GM10266 (cell line): ENCODE measurements at regions not wholly inside any gene's neighbourhood (a gene's known extent, or its start where the extent isn't known, plus 50 kb on each side); places are given as distances from the start of the nearest gene placed in this dataset.

Experiments used
- DNase-seq: peaks from one replicate; pipeline ENCODE4 v3.0.0; 2012; ENCODE audit errors: extremely low spot score
- CTCF ChIP-seq: IDR thresholded peaks from 2 replicates; pipeline ENCODE4 v1.5.1; 2012; ENCODE audit warnings: mild to moderate bottlenecking, low read depth; ENCODE audit not compliant: control insufficient read depth, insufficient read depth; ENCODE audit errors: missing control alignments

DNA sequence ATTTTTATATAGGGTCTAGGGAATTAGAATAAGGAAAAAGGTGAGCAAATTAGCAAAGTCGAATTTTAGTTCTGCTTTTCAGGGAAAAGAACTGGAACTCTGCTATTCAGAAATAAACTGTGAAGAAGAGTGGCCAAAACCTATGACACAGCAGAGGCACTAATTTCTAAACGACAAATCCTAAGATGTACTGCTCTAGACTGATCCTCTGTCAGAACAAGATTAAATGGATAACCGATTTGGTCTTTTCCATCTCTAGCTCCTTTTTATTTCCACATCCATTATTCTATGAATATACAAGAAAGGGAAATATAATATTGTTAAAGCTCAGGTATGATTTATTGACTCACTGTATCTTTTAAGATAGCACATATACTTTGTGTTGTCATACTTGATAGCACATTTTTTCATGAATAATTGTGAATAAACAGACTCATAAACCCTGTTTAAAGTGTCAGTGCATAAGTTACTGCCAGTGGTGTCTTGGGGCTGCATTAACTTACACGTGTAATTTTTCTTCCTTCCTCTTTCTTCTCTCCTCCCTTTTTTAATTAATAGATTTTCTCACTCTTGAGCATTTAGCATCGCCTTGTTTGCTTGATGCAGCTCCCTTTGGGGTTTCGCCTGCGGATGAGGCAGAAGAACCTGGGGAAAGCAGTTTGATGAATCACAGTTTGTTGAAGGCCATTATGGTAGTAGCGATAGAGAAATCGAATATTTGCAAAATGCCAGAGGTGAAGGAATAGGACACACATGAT is 496.6 kb downstream of the ADGRL2 start:
- DNase-seq, result no peak
- TF ChIP-seq CTCF, result no peak

DNA sequence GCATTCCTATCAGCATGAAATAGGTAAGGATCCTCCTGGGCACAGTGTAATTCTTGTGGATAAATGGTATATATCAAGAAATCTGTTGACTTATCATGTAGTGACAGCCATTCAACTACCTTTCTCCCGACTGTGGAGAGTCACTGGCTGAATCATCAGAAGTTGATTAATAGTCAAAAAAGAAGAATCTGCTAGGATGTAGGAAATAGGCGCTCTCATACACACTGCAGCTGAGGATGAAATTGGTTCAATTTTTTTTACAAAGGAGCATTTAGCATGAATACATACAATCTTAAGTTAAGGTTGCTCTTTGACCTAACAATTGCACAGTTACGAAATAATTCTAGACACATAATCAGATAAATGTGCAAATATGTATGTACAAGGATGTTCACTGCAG is 486.8 kb downstream of the ADGRL2 start:
- no peak for TF ChIP-seq CTCF
- DNase-seq, result no peak

GRCh38 chr1:82284213-82284612 is 483.5 kb downstream of the ADGRL2 start:
- no peak for TF ChIP-seq CTCF
- no peak for DNase-seq

GRCh38 chr1:82279241-82279640 is 478.5 kb downstream of the ADGRL2 start:
- no peak for TF ChIP-seq CTCF
- DNase-seq, result no peak

- TF ChIP-seq CTCF, result no peak
These were observed 473.1 kb downstream of the ADGRL2 start for GRCh38 chr1:82273816-82274215.

GRCh38 chr1:82269431-82269830 is 468.7 kb downstream of the ADGRL2 start:
- TF ChIP-seq CTCF, result no peak
- no peak for DNase-seq

More at GRCh38 chr1:82273816-82274215, 473.1 kb downstream of the ADGRL2 start:
- no peak for DNase-seq

- DNase-seq, result no peak
These were observed 468.1 kb downstream of the ADGRL2 start for GRCh38 chr1:82268826-82269225.

More at GRCh38 chr1:82268826-82269225, 468.1 kb downstream of the ADGRL2 start:
- no peak for TF ChIP-seq CTCF
